Upper lobe of right lung (tissue), 1 donor: ENCODE measurements at regions not wholly inside any gene's neighbourhood (a gene's known extent, or its start where the extent isn't known, plus 50 kb on each side); places are given as distances from the start of the nearest gene placed in this dataset.

ENCODE experiments used
- ATAC-seq: fragments of 200-7000 bp; cut with Tn5 transposase; one replicate; pipeline ENCODE4 v1.9.1; 2020; ENCODE audit warnings: mild to moderate bottlenecking, moderate library complexity
- DNase-seq: peaks from one replicate; pipeline ENCODE4 v3.0.0-alpha.2; 2020
- H3K27ac ChIP-seq: fragments of 200-600 bp; one replicate; pipeline ENCODE4 v1.8.0; 2022
- H3K27me3 ChIP-seq: fragments of 200-600 bp; one replicate; pipeline ENCODE4 v1.8.0; 2022; ENCODE audit warnings: mild to moderate bottlenecking
- H3K36me3 ChIP-seq: fragments of 200-600 bp; one replicate; pipeline ENCODE4 v1.8.0; 2022
- H3K4me1 ChIP-seq: fragments of 200-600 bp; one replicate; pipeline ENCODE4 v1.8.0; 2022
- H3K4me3 ChIP-seq: fragments of 200-600 bp; one replicate; pipeline ENCODE4 v1.8.0; 2022; ENCODE audit warnings: mild to moderate bottlenecking
- H3K9me3 ChIP-seq: fragments of 200-600 bp; one replicate; pipeline ENCODE4 v1.8.0; 2022
- intact Hi-C: fragments of 100-400 bp; cut with DNase I; formaldehyde crosslinking; loops from one replicate; pipeline ENCODE4 v1.11.0; 2022
- TF ChIP-seq, protein P1 (sequence below): fragments of 200-600 bp; IDR thresholded peaks from one replicate; pipeline ENCODE4 v1.8.0; 2022; ENCODE audit warnings: antibody characterized with exemption
- donor health status: DM: no; HTN: yes; CAD: no; lungs with severe emphysema.

- Histone ChIP-seq H3K9me3 (no peaks in the 10 kb centered on the region), H3K36me3 (no peaks in the 10 kb centered on the region), H3K27ac (no peak overlapping the region), H3K4me3 (no peak overlapping the region), H3K27me3 (no peaks in the 10 kb centered on the region), H3K4me1 (no peaks in the 10 kb centered on the region)
- DNase-seq (no peak), ATAC-seq (no peak)
- TF ChIP-seq, protein P1, sequence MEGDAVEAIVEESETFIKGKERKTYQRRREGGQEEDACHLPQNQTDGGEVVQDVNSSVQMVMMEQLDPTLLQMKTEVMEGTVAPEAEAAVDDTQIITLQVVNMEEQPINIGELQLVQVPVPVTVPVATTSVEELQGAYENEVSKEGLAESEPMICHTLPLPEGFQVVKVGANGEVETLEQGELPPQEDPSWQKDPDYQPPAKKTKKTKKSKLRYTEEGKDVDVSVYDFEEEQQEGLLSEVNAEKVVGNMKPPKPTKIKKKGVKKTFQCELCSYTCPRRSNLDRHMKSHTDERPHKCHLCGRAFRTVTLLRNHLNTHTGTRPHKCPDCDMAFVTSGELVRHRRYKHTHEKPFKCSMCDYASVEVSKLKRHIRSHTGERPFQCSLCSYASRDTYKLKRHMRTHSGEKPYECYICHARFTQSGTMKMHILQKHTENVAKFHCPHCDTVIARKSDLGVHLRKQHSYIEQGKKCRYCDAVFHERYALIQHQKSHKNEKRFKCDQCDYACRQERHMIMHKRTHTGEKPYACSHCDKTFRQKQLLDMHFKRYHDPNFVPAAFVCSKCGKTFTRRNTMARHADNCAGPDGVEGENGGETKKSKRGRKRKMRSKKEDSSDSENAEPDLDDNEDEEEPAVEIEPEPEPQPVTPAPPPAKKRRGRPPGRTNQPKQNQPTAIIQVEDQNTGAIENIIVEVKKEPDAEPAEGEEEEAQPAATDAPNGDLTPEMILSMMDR, result no peak
- intact Hi-C loops, result no loop called here
Observed at GRCh38 chr2:217313386-217313785, 453.5 kb upstream of the TNP1 start.

DNA sequence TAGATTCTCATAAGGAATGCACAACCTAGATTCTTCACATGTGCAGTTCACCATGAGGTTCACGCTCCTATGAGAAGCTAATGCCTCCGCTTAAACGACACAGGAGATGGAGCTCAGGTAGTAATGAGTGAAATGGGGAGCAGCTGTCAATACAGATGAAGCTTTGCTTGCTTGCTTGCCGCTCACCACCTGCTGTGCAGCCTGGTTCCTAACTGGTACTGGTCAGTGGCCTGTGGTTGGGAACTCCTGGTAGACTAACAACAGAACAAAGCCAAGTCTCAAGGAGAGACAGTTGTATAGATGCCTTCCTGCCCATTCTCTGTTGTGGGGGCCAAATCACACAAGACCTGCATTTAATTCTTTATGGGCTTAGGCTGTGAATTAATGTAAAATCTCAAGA, 449.2 kb upstream of the TNP1 start:
- H3K4me3 ChIP-seq, result no peak overlapping the region
- H3K27me3 ChIP-seq, result no peaks in the 10 kb centered on the region
- ATAC-seq (no peak), DNase-seq (no peak)
- no peaks in the 10 kb centered on the region for H3K9me3 ChIP-seq
- TF ChIP-seq, protein P1, result no peak
- no peaks in the 10 kb centered on the region for H3K4me1 ChIP-seq
- no peak overlapping the region for H3K27ac ChIP-seq
- no peaks in the 10 kb centered on the region for H3K36me3 ChIP-seq
- intact Hi-C loops, result no loop called here

GRCh38 chr2:217307023-217307422, 447.2 kb upstream of the TNP1 start:
- ATAC-seq, result no peak
- no peak for DNase-seq
- intact Hi-C loops, result no loop called here

GRCh38 chr2:217305882-217306281, 446.0 kb upstream of the TNP1 start:
- Histone ChIP-seq H3K4me1 (no peaks in the 10 kb centered on the region), H3K4me3 (no peak overlapping the region), H3K27ac (no peak overlapping the region), H3K9me3 (no peaks in the 10 kb centered on the region), H3K27me3 (no peaks in the 10 kb centered on the region), H3K36me3 (no peaks in the 10 kb centered on the region)
- TF ChIP-seq, protein P1, result no peak
- intact Hi-C loops, result no loop called here
- ATAC-seq (no peak), DNase-seq (no peak)

More at GRCh38 chr2:217307023-217307422, 447.2 kb upstream of the TNP1 start:
- Histone ChIP-seq H3K27me3 (no peaks in the 10 kb centered on the region), H3K36me3 (no peaks in the 10 kb centered on the region), H3K4me3 (no peak overlapping the region), H3K27ac (no peak overlapping the region), H3K9me3 (no peaks in the 10 kb centered on the region), H3K4me1 (no peaks in the 10 kb centered on the region)
- TF ChIP-seq, protein P1, result no peak

DNA sequence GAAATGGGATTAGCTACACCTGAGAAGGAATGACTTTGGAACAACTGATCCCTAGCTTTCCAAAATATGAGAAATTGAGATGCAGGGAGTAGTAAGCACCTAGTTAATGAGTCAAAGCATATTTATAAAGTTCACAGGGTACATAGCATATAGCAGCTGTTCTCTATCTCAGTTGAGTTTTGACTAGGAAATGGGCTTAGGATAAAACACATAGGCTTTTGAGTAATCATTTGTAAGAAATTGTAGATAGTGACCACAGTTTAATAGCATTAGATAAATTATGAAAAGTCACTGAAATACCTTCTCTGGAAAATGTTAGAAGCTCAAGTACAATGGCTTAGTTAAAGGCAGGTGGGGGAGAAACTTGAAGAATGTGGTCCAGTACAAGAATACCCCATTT, 444.7 kb upstream of the TNP1 start:
- DNase-seq (no peak), ATAC-seq (no peak)
- Histone ChIP-seq H3K4me3 (no peak overlapping the region), H3K36me3 (no peaks in the 10 kb centered on the region), H3K27ac (no peak overlapping the region), H3K27me3 (no peaks in the 10 kb centered on the region), H3K4me1 (no peaks in the 10 kb centered on the region), H3K9me3 (no peaks in the 10 kb centered on the region)
- intact Hi-C loops, result no loop called here
- TF ChIP-seq, protein P1, result no peak

DNA sequence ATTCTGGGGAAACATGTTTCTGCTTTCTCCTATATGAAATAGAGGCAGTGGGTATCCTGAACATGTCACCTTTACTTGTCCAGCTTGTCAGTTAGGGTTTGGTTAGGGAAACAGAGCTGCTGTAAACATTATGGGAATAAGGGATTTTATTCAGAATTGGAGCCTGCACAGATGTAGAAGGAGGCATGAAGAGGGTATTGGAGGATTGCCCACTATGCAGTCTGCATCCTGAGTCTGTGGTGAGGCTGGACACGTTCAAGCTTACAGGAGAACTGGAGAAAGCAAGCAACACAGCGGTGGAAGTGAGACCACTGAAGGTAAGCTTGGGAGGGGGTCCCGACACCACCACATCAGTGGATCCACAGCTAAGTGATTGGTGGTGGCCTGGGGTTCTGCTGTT, 443.0 kb upstream of the TNP1 start:
- peak; percentile 14 for ATAC-seq
- TF ChIP-seq, protein P1, result no peak
- DNase-seq, result no peak
- intact Hi-C loops, result no loop called here
- H3K36me3 ChIP-seq, result no peaks in the 10 kb centered on the region
- no peaks in the 10 kb centered on the region for H3K4me1 ChIP-seq
- H3K27me3 ChIP-seq, result no peaks in the 10 kb centered on the region
- H3K4me3 ChIP-seq, result no peak overlapping the region
- no peaks in the 10 kb centered on the region for H3K9me3 ChIP-seq
- no peak overlapping the region for H3K27ac ChIP-seq
